MM.1S (cell line): ENCODE measurements at regions not wholly inside any gene's neighbourhood (a gene's known extent, or its start where the extent isn't known, plus 50 kb on each side); places are given as distances from the start of the nearest gene placed in this dataset.

Source experiments
- EZH2 ChIP-seq: fragments of 300-600 bp; sonication (generic); optimal IDR thresholded peaks from 2 replicates; pipeline ENCODE3; 2017; ENCODE audit warnings: low read depth, mild to moderate bottlenecking, antibody characterized with exemption, low read length, mixed read lengths
- EZH2phosphoT487 ChIP-seq: fragments of 300-600 bp; sonication (generic); IDR thresholded peaks from 2 replicates; pipeline ENCODE4 v1.6.1; 2018; ENCODE audit warnings: antibody characterized with exemption, low read length
- TF ChIP-seq, protein P1 (sequence below): fragments of 300-600 bp; sonication (generic); IDR thresholded peaks from 2 replicates; pipeline ENCODE4 v1.5.1; 2016; ENCODE audit warnings: antibody characterized with exemption, low read length, mixed read lengths

DNA sequence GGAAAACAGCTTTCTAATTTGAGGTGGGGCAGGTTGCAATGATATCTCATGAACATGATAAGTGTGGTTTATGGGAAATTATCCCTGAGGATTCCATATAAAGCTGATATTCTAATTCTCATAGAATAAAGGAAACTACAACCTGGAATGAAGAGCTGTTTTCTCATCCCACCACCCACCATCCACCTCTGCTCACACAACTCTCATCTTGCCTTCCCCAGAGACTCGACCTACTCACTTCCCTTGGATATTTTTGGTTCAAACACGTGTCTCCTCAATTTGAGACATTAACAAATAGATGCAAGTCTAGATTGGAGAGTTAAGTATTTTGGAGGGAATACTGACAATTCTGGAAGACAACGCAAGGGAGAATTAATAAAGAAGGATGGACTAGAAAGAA is 490.9 kb downstream of the TMEM182 start:
- TF ChIP-seq, protein P1, sequence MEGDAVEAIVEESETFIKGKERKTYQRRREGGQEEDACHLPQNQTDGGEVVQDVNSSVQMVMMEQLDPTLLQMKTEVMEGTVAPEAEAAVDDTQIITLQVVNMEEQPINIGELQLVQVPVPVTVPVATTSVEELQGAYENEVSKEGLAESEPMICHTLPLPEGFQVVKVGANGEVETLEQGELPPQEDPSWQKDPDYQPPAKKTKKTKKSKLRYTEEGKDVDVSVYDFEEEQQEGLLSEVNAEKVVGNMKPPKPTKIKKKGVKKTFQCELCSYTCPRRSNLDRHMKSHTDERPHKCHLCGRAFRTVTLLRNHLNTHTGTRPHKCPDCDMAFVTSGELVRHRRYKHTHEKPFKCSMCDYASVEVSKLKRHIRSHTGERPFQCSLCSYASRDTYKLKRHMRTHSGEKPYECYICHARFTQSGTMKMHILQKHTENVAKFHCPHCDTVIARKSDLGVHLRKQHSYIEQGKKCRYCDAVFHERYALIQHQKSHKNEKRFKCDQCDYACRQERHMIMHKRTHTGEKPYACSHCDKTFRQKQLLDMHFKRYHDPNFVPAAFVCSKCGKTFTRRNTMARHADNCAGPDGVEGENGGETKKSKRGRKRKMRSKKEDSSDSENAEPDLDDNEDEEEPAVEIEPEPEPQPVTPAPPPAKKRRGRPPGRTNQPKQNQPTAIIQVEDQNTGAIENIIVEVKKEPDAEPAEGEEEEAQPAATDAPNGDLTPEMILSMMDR = no peak
- no peak for TF ChIP-seq EZH2phosphoT487
- no peak for TF ChIP-seq EZH2
